Heart left ventricle (tissue), 16 donors: ENCODE measurements at regions not wholly inside any gene's neighbourhood (a gene's known extent, or its start where the extent isn't known, plus 50 kb on each side); places are given as distances from the start of the nearest gene placed in this dataset.
"Not testable (repeated sequence)": the region's sequence is repeated elsewhere in the genome, so short reads cannot be mapped to it uniquely, and the experiment has no call there.

ENCODE experiments used
- ATAC-seq, 4 donors: fragments of 200-7000 bp; cut with Tn5 transposase; one replicate each; pipeline ENCODE4 v1.9.1; 2020 to 2022; ENCODE audit warnings: moderate library complexity in 4 of 4, mild to moderate bottlenecking in 3 of 4, moderate number of reproducible peaks in 1 of 4
- DNase-seq, 5 donors: peaks; one replicate each; pipeline ENCODE4 v3.0.0-alpha.2; 2020
- H3K27ac ChIP-seq, 12 donors: fragments of 200-600 bp; sonication (generic) in 4 of 12; one replicate each; pipeline versions ENCODE4 v1.5.0 to v1.8.0; 2016 to 2022; ENCODE audit warnings: mild to moderate bottlenecking in 2 of 12
- H3K27me3 ChIP-seq, 9 donors: fragments of 200-600 bp; sonication (generic) in 2 of 9; one replicate each; pipeline versions ENCODE4 v1.5.1 to v1.8.0; 2016 to 2022; ENCODE audit warnings: mild to moderate bottlenecking in 3 of 9
- H3K36me3 ChIP-seq, 9 donors: fragments of 200-600 bp; sonication (generic) in 2 of 9; one replicate each; pipeline versions ENCODE4 v1.5.0 to v1.8.0; 2018 to 2022; ENCODE audit warnings: mild to moderate bottlenecking in 2 of 9
- H3K4me1 ChIP-seq, 12 donors: fragments of 200-600 bp; sonication (generic) in 4 of 12; one replicate each; pipeline versions ENCODE4 v1.5.0 to v1.8.0; 2016 to 2022; ENCODE audit warnings: mild to moderate bottlenecking in 3 of 12
- H3K4me3 ChIP-seq, 12 donors: fragments of 200-600 bp; sonication (generic) in 4 of 12; one replicate each; pipeline versions ENCODE4 v1.5.0 to v1.8.0; 2017 to 2022; ENCODE audit warnings: mild to moderate bottlenecking in 9 of 12, moderate library complexity in 4 of 12
- H3K9me3 ChIP-seq, 12 donors: fragments of 200-600 bp; sonication (generic) in 4 of 12; one replicate each; pipeline versions ENCODE4 v1.5.0 to v1.8.0; 2016 to 2022; ENCODE audit warnings: mild to moderate bottlenecking in 1 of 12
- WGBS, 4 donors: extraction: QIAGEN DNeasy Blood & Tissue Kit in 2 of 4; methylation state at CpG; one replicate each; pipeline versions ENCODE4 v1.1.5 to v1.1.7; 2013 to 2018; 5-methylcytosine and 5-hydroxymethylcytosine counted together
- intact Hi-C, 10 donors: fragments of 100-400 bp; cut with DNase I; formaldehyde crosslinking; loops; one replicate each; pipeline versions ENCODE4 v1.11.1 to v1.14.2; 2022
- donor health status: ischemic (EF 13 %, LVEDD 7.1; RV severe dilation, severe dysfunction).
- donor health status: healthy with polysubstance abuse.
- donor health status: DM: no; HTN: yes; CAD: no.
- donor health status: DM: no; HTN: no; CAD: no.
- donor health status: ischemic (EF 25% LVEDD 6.9; RV normal size, moderate dysfunction).
- donor health status: ischemic (EF 25% LVEDD 5.7; RV mildly dilated, moderate dysfunction).
- donor health status: healthy.
- donor health status: DM: yes; HTN: yes; CAD: no.
- donor health status: ischemic (EF 35%, LVEDD 5.7; RV mildly dilated, moderate dysfunction).
- donor health status: nonischemic (EF 11% LVEDD 7.7; RV severe dilation, severe dysfunction).
- donor health status: DM: yes; HTN: yes; CAD: no.
- donor health status: PGD.
- donor health status: ischemic (EF 29% LVEDD 5.4; RV normal size, mild dysfunction).
- donor health status: nonischemic (EF 23%, LVEDD 6.1; RV moderate dilation, normal function).

DNA sequence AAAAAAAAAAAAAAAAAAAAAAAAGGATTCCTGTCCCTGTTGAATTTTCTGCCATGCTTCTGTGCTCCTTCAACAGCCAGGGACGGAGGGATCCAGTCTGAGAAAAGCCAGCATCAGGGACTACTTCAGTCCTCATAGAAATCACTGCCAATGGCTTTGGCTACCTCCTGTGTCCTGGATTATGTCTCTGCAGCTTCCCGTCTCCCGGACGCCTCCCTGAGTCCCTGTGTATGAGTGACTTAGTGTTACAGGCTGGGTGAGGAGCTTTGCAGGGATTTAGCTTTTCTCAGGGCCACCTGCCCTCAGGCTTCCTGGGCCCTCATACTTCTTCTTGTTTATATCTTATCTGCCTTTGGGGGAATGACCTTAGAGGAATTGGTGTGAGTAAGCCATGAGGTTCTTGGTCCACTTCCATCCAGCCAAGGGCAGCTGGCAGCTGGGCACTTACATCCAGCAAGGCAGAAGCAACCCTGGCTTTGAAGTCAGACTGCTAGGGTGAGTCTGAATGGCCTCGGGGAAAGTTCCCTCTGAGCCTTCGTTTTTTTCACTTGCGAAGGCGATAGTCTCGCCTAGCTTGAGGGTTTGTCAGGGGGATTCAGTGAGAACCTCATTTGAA lies 83.6 kb upstream of the CRYM start:
- ATAC-seq (peak; percentile 63 to 83 (median 76)), DNase-seq (peak in 1 of 5 donors; percentile 42)
- intact Hi-C loops, H3K9me3 ChIP-seq, H3K36me3 ChIP-seq, H3K4me3 ChIP-seq, H3K4me1 ChIP-seq, H3K27ac ChIP-seq, H3K27me3 ChIP-seq: not testable (repeated sequence)
- WGBS, 4 donors = 41 to 58% (median 46%) methylated on average over 7 to 9 of the region's 9 CpGs

DNA sequence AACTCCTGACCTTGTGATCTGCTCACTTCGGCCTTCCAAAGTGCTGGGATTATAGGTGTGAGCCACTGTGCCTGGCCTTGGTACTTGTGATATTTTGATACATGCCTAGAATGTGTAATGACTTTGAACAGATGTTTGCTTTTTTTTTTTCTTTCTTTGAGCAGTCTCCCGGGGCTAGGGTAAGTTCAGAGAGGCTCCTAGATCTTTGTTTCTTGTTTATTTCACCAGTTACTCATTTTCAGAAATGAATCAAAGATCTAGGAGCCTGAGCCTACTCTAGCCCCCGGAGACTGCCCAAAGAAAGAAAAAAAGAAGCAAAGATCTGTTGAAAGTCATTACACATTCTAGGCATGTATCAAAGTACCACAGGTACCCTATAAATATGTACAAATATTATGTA lies 83.0 kb upstream of the CRYM start:
- H3K36me3 ChIP-seq, ATAC-seq, H3K27ac ChIP-seq, H3K4me1 ChIP-seq, DNase-seq, H3K4me3 ChIP-seq, H3K9me3 ChIP-seq, intact Hi-C loops, H3K27me3 ChIP-seq: not testable (repeated sequence)
- 81 to 91% (median 86%) methylated on average over 3 of the region's 3 CpGs for WGBS, 4 donors

DNA sequence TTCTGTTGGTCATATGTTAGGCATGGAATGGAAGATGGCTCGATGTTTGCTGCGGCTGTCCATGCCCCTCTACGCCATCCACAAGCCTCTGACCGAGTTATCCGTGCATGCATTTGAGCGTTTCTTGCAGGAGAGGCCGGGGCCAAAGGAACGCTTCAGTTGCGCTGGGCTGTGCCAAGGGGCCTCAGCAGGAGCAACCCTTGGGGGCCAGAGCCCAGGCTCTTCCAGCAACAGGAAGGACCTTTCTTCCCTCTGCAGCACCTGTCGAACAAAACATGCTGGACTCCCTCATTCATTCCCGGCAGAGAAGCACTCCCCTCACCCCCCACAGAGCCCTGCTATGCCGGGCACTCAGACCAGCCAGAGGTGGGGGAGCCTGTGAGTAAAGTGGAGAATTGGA lies 81.4 kb upstream of the CRYM start:
- H3K27ac ChIP-seq, DNase-seq, H3K9me3 ChIP-seq, H3K4me1 ChIP-seq, intact Hi-C loops, H3K4me3 ChIP-seq, H3K27me3 ChIP-seq, ATAC-seq, H3K36me3 ChIP-seq: not testable (repeated sequence)
- WGBS, 4 donors = 86 to 93% (median 88%) methylated on average over 12 of the region's 12 CpGs

DNA sequence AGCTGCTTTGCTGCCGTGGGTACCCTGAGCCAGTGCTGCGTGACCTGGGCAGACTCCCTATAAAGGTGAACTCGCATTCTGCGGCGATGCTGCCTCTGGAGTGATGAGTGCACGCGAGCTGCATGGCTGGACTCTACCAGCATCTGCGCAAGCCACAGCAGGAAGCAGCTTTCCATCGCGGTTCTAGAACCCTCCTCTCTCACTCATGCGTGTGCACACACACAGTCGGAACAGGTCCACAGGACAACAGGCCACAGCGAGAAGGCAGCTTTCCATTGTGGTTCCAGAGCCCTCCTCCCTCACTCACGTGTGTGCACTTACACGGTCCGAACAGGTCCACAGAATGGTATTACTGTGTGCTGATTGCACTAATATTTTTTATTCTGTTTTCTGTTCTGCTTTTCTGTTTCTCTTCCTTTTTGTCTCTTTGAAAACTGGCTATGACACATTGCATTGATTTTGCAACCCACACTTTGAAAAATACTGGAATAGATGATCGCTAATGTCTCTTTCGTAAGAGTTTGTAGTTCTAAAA lies 80.2 kb upstream of the CRYM start:
- DNase-seq, H3K4me1 ChIP-seq, H3K9me3 ChIP-seq, H3K4me3 ChIP-seq, H3K36me3 ChIP-seq, intact Hi-C loops, H3K27me3 ChIP-seq: not testable (repeated sequence)
- H3K27ac ChIP-seq = peak overlapping the region in 1 of 12 donors; percentile 42
- WGBS, 4 donors = 89 to 93% (median 91%) methylated on average over 13 to 18 of the region's 18 CpGs
- ATAC-seq = peak in 2 of 4 donors; percentile 6 to 18

DNA sequence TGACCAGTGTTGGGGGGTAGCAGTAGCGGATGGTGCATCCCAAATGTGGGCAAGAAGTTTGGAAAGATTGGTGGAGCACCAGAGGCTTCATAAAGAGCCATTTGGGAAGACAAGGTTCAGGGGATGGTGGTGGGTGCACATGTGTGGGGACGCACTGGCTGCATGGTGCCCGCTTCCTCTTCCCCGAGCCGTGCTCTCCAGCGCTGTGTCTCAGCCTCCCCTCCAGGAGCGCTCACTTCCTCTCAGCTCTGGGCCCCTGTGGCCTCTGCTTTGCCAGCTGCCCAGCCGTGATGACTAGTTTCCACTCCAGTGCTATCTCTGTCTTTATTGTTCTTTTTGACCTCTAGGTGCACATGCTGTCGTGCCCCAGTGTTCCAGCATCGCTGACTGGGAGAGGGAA lies 78.2 kb upstream of the CRYM start:
- H3K27me3 ChIP-seq, intact Hi-C loops, H3K27ac ChIP-seq, H3K4me3 ChIP-seq, H3K4me1 ChIP-seq, H3K36me3 ChIP-seq, DNase-seq, H3K9me3 ChIP-seq: not testable (repeated sequence)
- 63 to 78% (median 74%) methylated on average over 9 to 10 of the region's 10 CpGs for WGBS, 4 donors
- ATAC-seq = peak; percentile 24 to 70 (median 56)

DNA sequence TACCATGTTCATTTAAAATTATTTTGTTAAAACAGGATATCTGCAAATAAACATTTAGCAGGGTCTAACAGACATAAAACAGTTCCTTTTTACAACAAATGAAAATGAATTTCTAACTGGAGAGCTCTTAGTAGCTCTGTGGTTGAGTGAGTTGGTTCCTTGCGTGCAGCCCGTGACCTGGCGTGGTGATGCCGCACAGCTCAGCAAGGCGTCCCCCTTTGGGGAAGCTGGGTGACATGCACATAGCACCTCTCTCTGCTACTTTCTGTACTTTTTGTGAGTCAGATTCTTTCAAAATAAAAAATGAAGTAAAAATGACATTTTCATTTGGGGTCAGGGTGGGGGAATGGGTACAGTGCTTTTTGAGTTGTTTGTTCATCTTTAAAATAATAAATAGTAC lies 73.3 kb upstream of the CRYM start:
- H3K4me3 ChIP-seq, H3K4me1 ChIP-seq, intact Hi-C loops, DNase-seq, H3K27me3 ChIP-seq, ATAC-seq, H3K9me3 ChIP-seq, H3K36me3 ChIP-seq, H3K27ac ChIP-seq: not testable (repeated sequence)
- 97 to 100% (median 98%) methylated on average over 5 of the region's 5 CpGs; no CpG with 5 or more reads in 1 of the 4 donors for whole genome bisulfite sequencing, 4 donors

DNA sequence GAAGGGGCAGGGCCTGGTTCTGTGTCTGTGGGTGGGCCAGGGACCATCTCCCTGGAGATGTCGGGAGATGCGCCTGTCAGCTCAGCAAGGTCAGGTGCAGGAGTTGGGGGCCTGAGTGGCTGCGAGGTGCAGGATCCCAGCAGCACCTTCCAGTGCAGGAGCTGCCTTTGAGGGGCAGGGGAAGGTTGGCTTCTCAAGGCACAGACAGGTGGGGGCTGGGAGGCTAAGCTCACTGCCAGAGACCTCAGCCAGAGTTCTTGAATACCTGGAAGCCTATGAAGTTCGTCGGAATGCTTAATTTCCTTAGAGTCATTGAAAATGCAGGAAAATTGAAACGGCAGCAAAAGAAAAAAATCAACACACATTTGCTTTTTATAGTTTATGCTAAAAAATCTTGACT lies 72.8 kb upstream of the CRYM start:
- WGBS, 4 donors = 81 to 86% (median 85%) methylated on average over 3 to 6 of the region's 6 CpGs
- H3K4me3 ChIP-seq, ATAC-seq, H3K9me3 ChIP-seq, H3K27ac ChIP-seq, DNase-seq, intact Hi-C loops, H3K4me1 ChIP-seq, H3K27me3 ChIP-seq, H3K36me3 ChIP-seq: not testable (repeated sequence)

DNA sequence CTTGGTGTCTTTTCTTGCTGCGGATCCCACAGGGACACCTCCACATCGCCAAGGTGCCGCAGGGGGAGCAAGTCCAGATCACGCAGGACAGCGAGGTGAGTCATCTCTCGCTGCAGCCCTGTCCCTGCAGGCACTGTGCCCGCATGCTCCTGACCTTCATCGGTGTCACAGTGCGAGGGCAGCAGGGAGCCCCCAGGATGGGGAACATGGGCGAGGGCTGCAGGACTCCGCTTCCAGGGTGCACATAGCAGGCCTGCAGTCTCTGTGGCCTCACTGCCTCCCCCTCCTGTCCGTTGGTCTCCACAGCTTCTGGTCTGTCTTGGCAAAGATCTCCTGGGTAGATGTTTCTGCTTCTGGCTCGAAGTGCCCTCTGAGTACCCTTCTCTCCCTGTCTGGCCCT lies 71.2 kb upstream of the CRYM start:
- H3K4me3 ChIP-seq, DNase-seq, intact Hi-C loops, H3K9me3 ChIP-seq, H3K27ac ChIP-seq, H3K4me1 ChIP-seq, H3K27me3 ChIP-seq, H3K36me3 ChIP-seq, ATAC-seq: not testable (repeated sequence)
- WGBS, 4 donors = 77 to 87% (median 81%) methylated on average over 5 to 13 of the region's 13 CpGs; no CpG with 5 or more reads in 1 of the 4 donors

DNA sequence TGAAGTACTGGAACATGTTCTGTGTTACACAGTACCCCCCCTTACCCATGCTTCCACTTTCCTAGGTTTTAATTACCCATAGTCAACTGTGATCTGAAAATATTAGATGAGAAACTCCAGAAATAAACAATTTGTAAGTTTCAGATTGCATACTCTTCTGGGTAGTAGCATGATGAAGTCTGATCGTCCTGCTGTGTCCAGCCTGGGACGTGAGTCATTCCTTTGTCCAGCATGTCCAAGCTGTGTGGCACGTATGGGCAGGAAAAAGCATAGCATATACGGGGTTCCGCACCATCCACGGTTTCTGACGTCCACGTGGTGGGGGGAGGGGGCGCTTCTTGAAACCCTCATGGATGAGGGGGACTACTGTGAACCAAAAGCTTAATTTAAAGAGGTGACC lies 70.7 kb upstream of the CRYM start:
- 73 to 83% (median 76%) methylated on average over 9 of the region's 9 CpGs for WGBS, 4 donors
- DNase-seq, H3K36me3 ChIP-seq, ATAC-seq, H3K27ac ChIP-seq, intact Hi-C loops, H3K27me3 ChIP-seq, H3K4me3 ChIP-seq, H3K4me1 ChIP-seq, H3K9me3 ChIP-seq: not testable (repeated sequence)

DNA sequence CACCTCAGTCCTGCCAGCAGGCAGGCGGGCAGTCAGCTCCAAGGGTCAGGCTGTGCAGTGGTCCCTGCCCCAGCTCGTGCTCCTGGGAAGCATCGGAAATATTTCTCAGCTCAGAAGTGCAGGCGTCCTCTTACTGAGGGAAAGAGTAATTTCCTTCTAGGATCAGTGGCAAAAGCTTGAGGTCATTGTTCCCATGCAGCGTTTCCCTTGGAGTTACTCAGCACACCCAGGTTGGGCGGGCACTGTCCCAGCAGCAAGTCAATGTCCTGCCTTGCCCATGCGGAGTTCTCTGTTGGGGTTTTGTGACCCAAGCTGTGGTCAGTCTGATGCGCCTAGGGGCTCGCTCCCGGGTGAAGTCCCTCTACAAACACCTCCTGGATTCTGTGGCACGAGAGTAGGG lies 69.4 kb upstream of the CRYM start:
- H3K9me3 ChIP-seq, H3K27me3 ChIP-seq, H3K4me1 ChIP-seq, H3K27ac ChIP-seq, H3K4me3 ChIP-seq, intact Hi-C loops, H3K36me3 ChIP-seq, DNase-seq: not testable (repeated sequence)
- 70 to 88% (median 85%) methylated on average over 4 to 11 of the region's 11 CpGs for WGBS, 4 donors
- ATAC-seq = peak in 2 of 4 donors; percentile 23 to 56

DNA sequence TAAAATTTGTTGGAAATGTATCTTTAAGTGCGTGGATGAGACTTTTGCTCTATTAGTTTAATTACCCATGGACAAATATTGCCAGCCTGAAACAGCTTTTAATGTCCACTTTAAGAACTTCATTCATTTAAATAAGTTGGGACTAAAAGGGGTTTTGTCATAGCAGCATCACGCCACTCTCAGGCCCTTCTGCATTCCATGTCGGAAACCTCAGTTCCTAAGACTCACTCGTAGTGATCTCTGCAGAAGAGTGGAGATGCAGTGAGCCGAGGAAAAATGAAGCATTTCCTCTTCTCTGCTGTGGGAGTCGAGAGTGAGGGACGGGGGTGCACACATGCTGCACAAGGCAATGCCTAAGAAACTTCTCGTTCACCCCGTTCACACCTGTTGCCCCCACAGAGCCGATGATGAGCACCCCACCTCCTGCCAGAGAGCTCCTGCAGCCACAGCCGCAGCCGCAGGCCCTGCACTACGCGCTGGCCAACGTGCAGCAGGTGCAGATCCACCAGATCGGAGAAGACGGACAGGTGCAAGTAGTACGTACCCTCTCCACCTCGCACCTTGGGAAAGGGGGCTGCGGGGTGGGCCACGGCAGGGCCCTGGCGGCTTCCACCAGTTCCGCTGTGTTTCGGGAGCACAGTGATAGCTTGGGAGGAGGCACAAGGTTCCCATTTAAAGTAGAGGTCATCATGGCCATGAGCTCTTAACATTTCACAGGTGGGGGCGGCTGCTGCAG lies 68.8 kb upstream of the CRYM start:
- H3K4me3 ChIP-seq, H3K27ac ChIP-seq, intact Hi-C loops, H3K4me1 ChIP-seq, H3K27me3 ChIP-seq, H3K9me3 ChIP-seq, DNase-seq, H3K36me3 ChIP-seq, ATAC-seq: not testable (repeated sequence)
- 87 to 92% (median 89%) methylated on average over 18 to 24 of the region's 25 CpGs for WGBS, 4 donors
